Neural cell (in vitro differentiated cells): ENCODE measurements at regions not wholly inside any gene's neighbourhood (a gene's known extent, or its start where the extent isn't known, plus 50 kb on each side); places are given as distances from the start of the nearest gene placed in this dataset.
A peak's percentile ranks its signal among the peaks of the same experiment; 100 is the strongest.

Source experiments
- H2AFZ ChIP-seq: fragments of 200-600, 300-800 bp; sonication (generic), shearing (Covaris generic); 2 replicates; pipeline ENCODE4 v1.6.0; 2014; ENCODE audit warnings: low read depth, mild to moderate bottlenecking, antibody characterized with exemption, low read length, moderate library complexity
- H3F3A ChIP-seq: fragments of 200-600 bp; shearing (Covaris generic); 2 replicates; pipeline ENCODE4 v1.6.1; 2016; ENCODE audit warnings: mild to moderate bottlenecking, moderate library complexity, mixed read lengths, antibody characterized with exemption, low read length; ENCODE audit not compliant: insufficient read depth, poor library complexity, severe bottlenecking
- H3K27ac ChIP-seq: fragments of 200-600, 300-800 bp; sonication (generic), shearing (Covaris generic); 2 replicates; pipeline ENCODE4 v1.5.1; 2014; ENCODE audit warnings: mild to moderate bottlenecking, low read length, moderate library complexity
- H3K27me3 ChIP-seq: fragments of 300-800, 200-600 bp; sonication (generic), shearing (Covaris generic); 2 replicates; pipeline ENCODE4 v1.6.0; 2014; ENCODE audit warnings: mild to moderate bottlenecking, low read depth, low read length, moderate library complexity; ENCODE audit not compliant: insufficient read depth
- H3K36me3 ChIP-seq: fragments of 300-800, 200-600 bp; sonication (generic), shearing (Covaris generic); 2 replicates; pipeline ENCODE4 v1.5.1; 2014; ENCODE audit warnings: mild to moderate bottlenecking, antibody characterized with exemption, low read length, moderate library complexity; ENCODE audit not compliant: insufficient read depth
- H3K4me2 ChIP-seq: fragments of 300-800, 200-600 bp; sonication (generic), shearing (Covaris generic); 2 replicates; pipeline ENCODE4 v1.6.0; 2014; ENCODE audit warnings: mild to moderate bottlenecking, low read length
- H3K4me3 ChIP-seq: fragments of 300-800, 200-600 bp; sonication (generic), shearing (Covaris generic); 2 replicates; pipeline ENCODE4 v1.5.1; 2014; ENCODE audit warnings: mild to moderate bottlenecking, low read length, moderate library complexity
- H3K79me2 ChIP-seq: fragments of 200-600 bp; shearing (Covaris generic); replicated peaks from 2 replicates; pipeline ENCODE4 v1.6.0; 2014; ENCODE audit warnings: mild to moderate bottlenecking, low read length, moderate library complexity; ENCODE audit not compliant: insufficient read depth
- H3K9ac ChIP-seq: fragments of 300-800, 200-600 bp; sonication (generic), shearing (Covaris generic); 2 replicates; pipeline ENCODE4 v1.6.1; 2016; ENCODE audit warnings: mild to moderate bottlenecking, low read length, mixed read lengths
- H3K9me2 ChIP-seq: fragments of 200-600 bp; shearing (Covaris generic); 2 replicates; pipeline ENCODE4 v1.6.1; 2016; ENCODE audit warnings: mild to moderate bottlenecking, low read length, mixed read lengths; ENCODE audit not compliant: insufficient read depth
- H3K9me3 ChIP-seq: fragments of 200-600, 300-800 bp; sonication (generic), shearing (Covaris generic); 2 replicates; pipeline ENCODE4 v1.6.1; 2016; ENCODE audit warnings: mild to moderate bottlenecking, mixed run types, low read length, moderate library complexity, mixed read lengths
- H4K20me1 ChIP-seq: fragments of 200-600 bp; shearing (Covaris generic); 2 replicates; pipeline ENCODE4 v1.6.1; 2016; ENCODE audit warnings: mild to moderate bottlenecking, mixed run types; ENCODE audit not compliant: insufficient read depth
- EP300 ChIP-seq: fragments of 450-650 bp; conservative IDR thresholded peaks from 2 replicates; pipeline ENCODE4 v1.6.1; 2014; ENCODE audit warnings: antibody characterized with exemption, mild to moderate bottlenecking, moderate library complexity; ENCODE audit not compliant: poor library complexity, severe bottlenecking
- EZH2 ChIP-seq: fragments of 200-600, 300-800 bp; shearing (Covaris generic), sonication (generic); IDR thresholded peaks from 2 replicates; pipeline ENCODE4 v1.6.1; 2014; ENCODE audit warnings: antibody characterized with exemption, low read length, borderline replicate concordance, mild to moderate bottlenecking; ENCODE audit not compliant: insufficient read depth, poor library complexity, severe bottlenecking
- MXI1 ChIP-seq: fragments of 450-650 bp; conservative IDR thresholded peaks from 2 replicates; pipeline ENCODE4 v1.6.1; 2014; ENCODE audit warnings: antibody characterized with exemption, mild to moderate bottlenecking; ENCODE audit not compliant: poor library complexity, severe bottlenecking
- POLR2AphosphoS5 ChIP-seq: IDR thresholded peaks from 2 replicates; pipeline ENCODE4 v1.6.1; 2012
- RAD21 ChIP-seq: fragments of 450-650 bp; conservative IDR thresholded peaks from 2 replicates; pipeline ENCODE4 v1.6.1; 2014; ENCODE audit warnings: antibody characterized with exemption, mild to moderate bottlenecking, moderate library complexity
- SMC3 ChIP-seq: fragments of 450-650 bp; conservative IDR thresholded peaks from 2 replicates; pipeline ENCODE4 v1.6.1; 2014; ENCODE audit warnings: antibody characterized with exemption, mild to moderate bottlenecking, moderate library complexity; ENCODE audit not compliant: poor library complexity
- TAF1 ChIP-seq: IDR thresholded peaks from 2 replicates; pipeline ENCODE4 v1.6.1; 2012; ENCODE audit warnings: low read depth
- TF ChIP-seq, protein P1 (sequence below): fragments of 450-650 bp; IDR thresholded peaks from 2 replicates; pipeline ENCODE4 v1.5.1; 2014; ENCODE audit warnings: antibody characterized with exemption, mild to moderate bottlenecking, moderate library complexity; ENCODE audit not compliant: poor library complexity, severe bottlenecking
- TF ChIP-seq, protein P2 (sequence below): IDR thresholded peaks from 2 replicates; pipeline ENCODE4 v1.6.1; 2012; ENCODE audit warnings: borderline replicate concordance

DNA sequence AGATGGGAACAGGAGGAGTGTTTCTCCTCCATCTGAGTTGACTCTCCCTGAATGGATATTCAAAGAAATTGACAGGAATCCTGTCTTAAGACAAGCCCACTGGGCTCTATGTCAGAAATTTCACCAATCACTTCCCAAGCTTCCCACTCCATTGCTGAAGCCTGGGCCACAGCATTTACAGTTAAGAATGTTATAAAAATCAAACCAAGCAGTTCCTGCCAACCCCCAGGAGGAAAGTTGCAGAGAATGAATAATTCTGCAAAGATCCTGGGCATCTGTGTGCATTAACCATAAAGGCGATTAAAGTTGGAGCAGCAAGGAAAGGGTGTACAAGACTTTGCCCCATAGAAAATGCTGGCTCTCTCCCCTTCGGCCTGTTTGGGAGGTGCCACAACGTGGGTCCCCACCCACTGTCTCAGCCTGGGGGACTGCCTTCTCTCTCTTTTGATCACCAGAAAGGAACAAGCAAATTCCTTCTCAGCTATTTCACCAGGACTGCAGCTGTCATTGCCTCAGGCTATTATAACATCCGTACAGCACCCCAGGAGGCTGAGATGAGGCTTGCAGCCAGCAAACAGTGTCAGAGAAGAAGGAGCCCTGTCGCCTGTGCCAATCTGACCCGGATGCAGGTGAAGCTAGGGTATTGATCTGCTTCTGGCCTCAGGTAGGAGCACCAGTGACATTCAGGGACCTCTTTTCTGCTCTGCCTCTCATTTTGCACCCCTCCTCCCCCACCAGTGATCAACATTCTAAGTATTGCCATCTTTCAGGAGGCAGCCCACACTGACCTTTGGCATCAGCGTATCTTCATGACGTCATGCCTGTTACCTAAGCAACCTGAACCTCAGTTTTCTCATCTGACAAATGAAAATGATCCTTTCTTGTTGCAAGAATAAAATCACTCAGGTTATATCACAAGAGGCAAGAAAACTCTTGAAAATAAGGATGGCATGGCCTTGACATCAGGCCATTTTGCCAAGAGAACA, 219.0 kb downstream of the SH3BP4 start:
- H3K9me3 ChIP-seq: no peaks in the 10 kb centered on the region
- TF ChIP-seq POLR2AphosphoS5 (no peak), RAD21 (peak; percentile 43), SMC3 (peak; percentile 46), EP300 (peak; percentile 40), EZH2 (no peak), TAF1 (no peak), MXI1 (no peak)
- TF ChIP-seq, protein P1, sequence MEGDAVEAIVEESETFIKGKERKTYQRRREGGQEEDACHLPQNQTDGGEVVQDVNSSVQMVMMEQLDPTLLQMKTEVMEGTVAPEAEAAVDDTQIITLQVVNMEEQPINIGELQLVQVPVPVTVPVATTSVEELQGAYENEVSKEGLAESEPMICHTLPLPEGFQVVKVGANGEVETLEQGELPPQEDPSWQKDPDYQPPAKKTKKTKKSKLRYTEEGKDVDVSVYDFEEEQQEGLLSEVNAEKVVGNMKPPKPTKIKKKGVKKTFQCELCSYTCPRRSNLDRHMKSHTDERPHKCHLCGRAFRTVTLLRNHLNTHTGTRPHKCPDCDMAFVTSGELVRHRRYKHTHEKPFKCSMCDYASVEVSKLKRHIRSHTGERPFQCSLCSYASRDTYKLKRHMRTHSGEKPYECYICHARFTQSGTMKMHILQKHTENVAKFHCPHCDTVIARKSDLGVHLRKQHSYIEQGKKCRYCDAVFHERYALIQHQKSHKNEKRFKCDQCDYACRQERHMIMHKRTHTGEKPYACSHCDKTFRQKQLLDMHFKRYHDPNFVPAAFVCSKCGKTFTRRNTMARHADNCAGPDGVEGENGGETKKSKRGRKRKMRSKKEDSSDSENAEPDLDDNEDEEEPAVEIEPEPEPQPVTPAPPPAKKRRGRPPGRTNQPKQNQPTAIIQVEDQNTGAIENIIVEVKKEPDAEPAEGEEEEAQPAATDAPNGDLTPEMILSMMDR: peak; percentile 69
- TF ChIP-seq, protein P2, sequence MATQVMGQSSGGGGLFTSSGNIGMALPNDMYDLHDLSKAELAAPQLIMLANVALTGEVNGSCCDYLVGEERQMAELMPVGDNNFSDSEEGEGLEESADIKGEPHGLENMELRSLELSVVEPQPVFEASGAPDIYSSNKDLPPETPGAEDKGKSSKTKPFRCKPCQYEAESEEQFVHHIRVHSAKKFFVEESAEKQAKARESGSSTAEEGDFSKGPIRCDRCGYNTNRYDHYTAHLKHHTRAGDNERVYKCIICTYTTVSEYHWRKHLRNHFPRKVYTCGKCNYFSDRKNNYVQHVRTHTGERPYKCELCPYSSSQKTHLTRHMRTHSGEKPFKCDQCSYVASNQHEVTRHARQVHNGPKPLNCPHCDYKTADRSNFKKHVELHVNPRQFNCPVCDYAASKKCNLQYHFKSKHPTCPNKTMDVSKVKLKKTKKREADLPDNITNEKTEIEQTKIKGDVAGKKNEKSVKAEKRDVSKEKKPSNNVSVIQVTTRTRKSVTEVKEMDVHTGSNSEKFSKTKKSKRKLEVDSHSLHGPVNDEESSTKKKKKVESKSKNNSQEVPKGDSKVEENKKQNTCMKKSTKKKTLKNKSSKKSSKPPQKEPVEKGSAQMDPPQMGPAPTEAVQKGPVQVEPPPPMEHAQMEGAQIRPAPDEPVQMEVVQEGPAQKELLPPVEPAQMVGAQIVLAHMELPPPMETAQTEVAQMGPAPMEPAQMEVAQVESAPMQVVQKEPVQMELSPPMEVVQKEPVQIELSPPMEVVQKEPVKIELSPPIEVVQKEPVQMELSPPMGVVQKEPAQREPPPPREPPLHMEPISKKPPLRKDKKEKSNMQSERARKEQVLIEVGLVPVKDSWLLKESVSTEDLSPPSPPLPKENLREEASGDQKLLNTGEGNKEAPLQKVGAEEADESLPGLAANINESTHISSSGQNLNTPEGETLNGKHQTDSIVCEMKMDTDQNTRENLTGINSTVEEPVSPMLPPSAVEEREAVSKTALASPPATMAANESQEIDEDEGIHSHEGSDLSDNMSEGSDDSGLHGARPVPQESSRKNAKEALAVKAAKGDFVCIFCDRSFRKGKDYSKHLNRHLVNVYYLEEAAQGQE: no peak
- no peaks in the 10 kb centered on the region for H3K27me3 ChIP-seq
- H3K36me3 ChIP-seq: no peaks in the 10 kb centered on the region
- H4K20me1 ChIP-seq: no peaks in the 10 kb centered on the region
- no peaks in the 10 kb centered on the region for H3K9me2 ChIP-seq
- H3K4me3 ChIP-seq: peak overlapping the region; percentile 3
- H3K79me2 ChIP-seq: no peaks in the 10 kb centered on the region
- H3K9ac ChIP-seq: no peak overlapping the region
- H3F3A ChIP-seq: no peaks in the 10 kb centered on the region
- no peak overlapping the region for H2AFZ ChIP-seq
- peak overlapping the region; percentile 34 for H3K4me2 ChIP-seq
- H3K27ac ChIP-seq: no peak overlapping the region

DNA sequence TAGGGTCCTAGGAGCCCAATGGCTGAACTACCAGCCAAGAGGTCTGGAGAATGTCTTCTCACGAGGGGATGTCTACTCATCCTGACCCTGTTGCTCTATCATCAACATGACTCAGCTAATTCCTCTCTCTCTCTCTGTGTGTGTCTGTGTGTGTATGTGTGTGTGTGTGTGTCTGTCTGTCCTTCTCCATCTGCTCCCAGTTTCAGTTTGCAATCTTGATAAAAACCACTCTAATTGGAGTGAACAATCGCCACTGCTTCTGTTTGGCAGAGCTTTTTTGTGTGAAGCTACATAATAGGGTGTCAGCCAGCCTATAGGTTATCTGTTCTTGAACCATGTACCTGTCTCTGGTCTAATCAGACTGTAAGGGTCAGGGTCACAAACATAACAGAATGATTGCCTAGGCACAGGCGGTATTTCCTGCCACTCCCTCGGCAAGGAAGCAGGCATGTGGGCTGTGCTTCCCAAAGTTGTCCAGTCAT, 219.8 kb downstream of the SH3BP4 start:
- Histone ChIP-seq H3K36me3 (no peaks in the 10 kb centered on the region), H3K27me3 (no peaks in the 10 kb centered on the region), H2AFZ (no peak overlapping the region), H3K4me3 (no peak overlapping the region), H4K20me1 (no peaks in the 10 kb centered on the region), H3K79me2 (no peaks in the 10 kb centered on the region), H3K27ac (no peak overlapping the region), H3F3A (no peaks in the 10 kb centered on the region), H3K9me3 (no peaks in the 10 kb centered on the region), H3K9ac (no peak overlapping the region), H3K4me2 (no peak overlapping the region), H3K9me2 (no peaks in the 10 kb centered on the region)
- TF ChIP-seq EP300 (no peak), MXI1 (no peak), POLR2AphosphoS5 (no peak), EZH2 (no peak), RAD21 (no peak), TAF1 (no peak), SMC3 (no peak)
- TF ChIP-seq, protein P1: no peak
- TF ChIP-seq, protein P2: no peak
